Sigmoid colon (tissue), 6 donors: ENCODE measurements at regions not wholly inside any gene's neighbourhood (a gene's known extent, or its start where the extent isn't known, plus 50 kb on each side); places are given as distances from the start of the nearest gene placed in this dataset.

Experiments used
- DNase-seq: peaks from one replicate; pipeline ENCODE4 v3.0.0-alpha.2; 2019
- H3K27ac ChIP-seq, 4 donors: fragments of 200-600 bp; sonication (generic); one replicate each; pipeline ENCODE4 v1.5.1; 2016 to 2019; ENCODE audit warnings: mild to moderate bottlenecking in 1 of 4
- H3K27me3 ChIP-seq, 3 donors: fragments of 200-600 bp; sonication (generic); one replicate each; pipeline ENCODE4 v1.5.1; 2019; ENCODE audit warnings: mild to moderate bottlenecking in 1 of 3
- H3K36me3 ChIP-seq, 4 donors: fragments of 200-600 bp; sonication (generic); one replicate each; pipeline ENCODE4 v1.5.1; 2016 to 2019
- H3K4me1 ChIP-seq, 4 donors: fragments of 200-600 bp; sonication (generic); one replicate each; pipeline ENCODE4 v1.5.1; 2017 to 2019
- H3K4me3 ChIP-seq, 4 donors: fragments of 200-600 bp; sonication (generic); one replicate each; pipeline ENCODE4 v1.5.1; 2017 to 2019; ENCODE audit warnings: mild to moderate bottlenecking in 2 of 4, moderate library complexity in 1 of 4
- H3K9me3 ChIP-seq, 4 donors: fragments of 200-600 bp in 3 of 4; sonication (generic) in 3 of 4; one replicate each; pipeline versions ENCODE4 v1.5.1 to v1.6.1; 2013 to 2019
- CTCF ChIP-seq, 4 experiments: fragments of 450-650 bp in 3 of 4; fragments of 200-600 bp in 1 of 4; IDR thresholded peaks; one replicate each; pipeline ENCODE4 v1.5.1; 2016 to 2019; ENCODE audit warnings: antibody characterized with exemption in 4 of 4, mild to moderate bottlenecking in 3 of 4, moderate library complexity in 2 of 4
- EP300 ChIP-seq, 4 donors: sonication (generic); formaldehyde crosslinking; IDR thresholded peaks; one replicate each; pipeline ENCODE4 v1.6.1; 2017; ENCODE audit warnings: antibody characterized with exemption in 4 of 4
- POLR2A ChIP-seq, 2 donors: fragments of 450-650 bp; IDR thresholded peaks; one replicate each; pipeline ENCODE4 v1.6.1; 2016; ENCODE audit warnings: antibody characterized with exemption in 2 of 2, mild to moderate bottlenecking in 2 of 2, moderate library complexity in 2 of 2
- POLR2AphosphoS5 ChIP-seq, 4 donors: sonication (generic); formaldehyde crosslinking; IDR thresholded peaks; one replicate each; pipeline ENCODE4 v1.6.1; 2017; ENCODE audit warnings: antibody characterized with exemption in 4 of 4
- WGBS, 2 donors: extraction: QIAGEN DNeasy Blood & Tissue Kit; methylation state at CpG; one replicate each; pipeline ENCODE4 v1.1.7; 2013; 5-methylcytosine and 5-hydroxymethylcytosine counted together
- intact Hi-C: fragments of 100-400 bp; cut with DNase I; formaldehyde crosslinking; loops from one replicate; pipeline ENCODE4 v1.15.1; 2023
- donor health status: healthy with polysubstance abuse.
- donor health status: healthy.

- DNase-seq: no peak
- 90 to 91% methylated on average over 6 of the region's 6 CpGs for WGBS, 2 donors
- H3K36me3 ChIP-seq: no peaks in the 10 kb centered on the region
- intact Hi-C loops: no loop called here
- H3K27ac ChIP-seq: no peak overlapping the region
- TF ChIP-seq EP300 (IDR thresholded peaks at IDR 0.05): no peak
- TF ChIP-seq POLR2A (IDR thresholded peaks at IDR 0.05): no peak
- TF ChIP-seq CTCF (IDR thresholded peaks at IDR 0.05): no peak
- TF ChIP-seq POLR2AphosphoS5 (IDR thresholded peaks at IDR 0.05): no peak
- H3K4me3 ChIP-seq: no peak overlapping the region
- no peaks in the 10 kb centered on the region for H3K9me3 ChIP-seq
- no peaks in the 10 kb centered on the region for H3K4me1 ChIP-seq
- no peaks in the 10 kb centered on the region for H3K27me3 ChIP-seq
Observed at GRCh38 chr4:111923786-111924185, 221.5 kb upstream of the FAM241A start.

GRCh38 chr4:111924696-111925095, 220.6 kb upstream of the FAM241A start:
- H3K9me3 ChIP-seq: no peaks in the 10 kb centered on the region
- no peaks in the 10 kb centered on the region for H3K36me3 ChIP-seq
- intact Hi-C loops: no loop called here
- H3K27ac ChIP-seq: no peak overlapping the region
- TF ChIP-seq POLR2A (IDR thresholded peaks at IDR 0.05): no peak
- TF ChIP-seq POLR2AphosphoS5 (IDR thresholded peaks at IDR 0.05): no peak
- no peak for TF ChIP-seq CTCF (IDR thresholded peaks at IDR 0.05)
- no peak for TF ChIP-seq EP300 (IDR thresholded peaks at IDR 0.05)
- no peaks in the 10 kb centered on the region for H3K4me1 ChIP-seq
- WGBS, 2 donors: 89 to 93% methylated on average over 1 of the region's 1 CpG
- no peak for DNase-seq
- H3K4me3 ChIP-seq: no peak overlapping the region
- H3K27me3 ChIP-seq: no peaks in the 10 kb centered on the region

GRCh38 chr4:111930659-111931058, 214.6 kb upstream of the FAM241A start:
- TF ChIP-seq EP300 (IDR thresholded peaks at IDR 0.05): no peak
- TF ChIP-seq CTCF (IDR thresholded peaks at IDR 0.05): no peak
- no peak for TF ChIP-seq POLR2AphosphoS5 (IDR thresholded peaks at IDR 0.05)
- no peak for TF ChIP-seq POLR2A (IDR thresholded peaks at IDR 0.05)

GRCh38 chr4:111933703-111934102, 211.6 kb upstream of the FAM241A start:
- Histone ChIP-seq H3K27ac (no peak overlapping the region), H3K4me1 (no peaks in the 10 kb centered on the region), H3K36me3 (no peaks in the 10 kb centered on the region), H3K4me3 (no peak overlapping the region), H3K27me3 (peaks cover 0 to 6% (median 0%) of the 10 kb centered on the region in 3 donors), H3K9me3 (no peaks in the 10 kb centered on the region)
- WGBS, 2 donors: 53 to 84% methylated on average over 2 of the region's 2 CpGs
- intact Hi-C loops: no loop called here
- no peak for TF ChIP-seq EP300 (IDR thresholded peaks at IDR 0.05)
- TF ChIP-seq POLR2AphosphoS5 (IDR thresholded peaks at IDR 0.05): no peak
- TF ChIP-seq CTCF (IDR thresholded peaks at IDR 0.05): no peak
- no peak for DNase-seq

More at GRCh38 chr4:111930659-111931058, 214.6 kb upstream of the FAM241A start:
- Histone ChIP-seq H3K4me3 (no peak overlapping the region), H3K27ac (no peak overlapping the region), H3K36me3 (no peaks in the 10 kb centered on the region), H3K9me3 (no peaks in the 10 kb centered on the region), H3K4me1 (no peaks in the 10 kb centered on the region), H3K27me3 (peaks cover 0 to 6% (median 0%) of the 10 kb centered on the region in 3 donors)
- WGBS, 2 donors: 34 to 82% methylated on average over 2 of the region's 2 CpGs
- intact Hi-C loops: no loop called here
- no peak for DNase-seq

GRCh38 chr4:111934314-111934713, 210.9 kb upstream of the FAM241A start:
- DNase-seq: no peak
- Histone ChIP-seq H3K9me3 (no peaks in the 10 kb centered on the region), H3K4me1 (no peaks in the 10 kb centered on the region), H3K4me3 (no peak overlapping the region), H3K27me3 (peaks cover 0 to 6% (median 0%) of the 10 kb centered on the region in 3 donors), H3K27ac (no peak overlapping the region), H3K36me3 (no peaks in the 10 kb centered on the region)
- TF ChIP-seq EP300 (IDR thresholded peaks at IDR 0.05) (no peak), POLR2AphosphoS5 (IDR thresholded peaks at IDR 0.05) (no peak), CTCF (IDR thresholded peaks at IDR 0.05) (no peak), POLR2A (IDR thresholded peaks at IDR 0.05) (no peak)
- intact Hi-C loops: no loop called here
